HG03432 (cell line): ENCODE measurements at regions not wholly inside any gene's neighbourhood (a gene's known extent, or its start where the extent isn't known, plus 50 kb on each side); places are given as distances from the start of the nearest gene placed in this dataset.
A peak's percentile ranks its signal among the peaks of the same experiment; 100 is the strongest.
"Not testable (repeated sequence)": the region's sequence is repeated elsewhere in the genome, so short reads cannot be mapped to it uniquely, and the experiment has no call there.

ENCODE experiments used
- ATAC-seq: cut with Tn5 transposase; IDR thresholded peaks from one replicate; pipeline ENCODE4 v1.9.1; 2021; ENCODE audit warnings: mild to moderate bottlenecking, moderate library complexity; ENCODE audit not compliant: unreplicated experiment

- ATAC-seq = peak; percentile 90
These were observed 123.4 kb upstream of the MB21D2 start for GRCh38 chr3:193040836-193041672.

GRCh38 chr3:193046371-193046770 is 128.7 kb upstream of the MB21D2 start:
- ATAC-seq = no peak

GRCh38 chr3:193047461-193047860 is 129.8 kb upstream of the MB21D2 start:
- ATAC-seq = not testable (repeated sequence)

- no peak for ATAC-seq
These were observed 130.5 kb upstream of the MB21D2 start for GRCh38 chr3:193048127-193048526.

GRCh38 chr3:193049935-193050334 is 132.3 kb upstream of the MB21D2 start:
- ATAC-seq = no peak

- no peak for ATAC-seq
These were observed 133.7 kb upstream of the MB21D2 start for GRCh38 chr3:193051314-193051713.

- no peak for ATAC-seq
These were observed 134.8 kb upstream of the MB21D2 start for GRCh38 chr3:193052354-193053045.

GRCh38 chr3:193053046-193053435 is 135.4 kb upstream of the MB21D2 start:
- no peak for ATAC-seq

GRCh38 chr3:193055352-193055751 is 137.7 kb upstream of the MB21D2 start:
- ATAC-seq = no peak

- ATAC-seq = no peak
These were observed 140.0 kb upstream of the MB21D2 start for GRCh38 chr3:193057616-193058015.

- ATAC-seq = no peak
These were observed 143.3 kb upstream of the MB21D2 start for GRCh38 chr3:193060748-193061546.

- ATAC-seq = no peak
These were observed 150.7 kb upstream of the MB21D2 start for GRCh38 chr3:193068365-193068764.

GRCh38 chr3:193069732-193070131 is 152.1 kb upstream of the MB21D2 start:
- ATAC-seq = not testable (repeated sequence)

GRCh38 chr3:193078996-193079753 is 161.5 kb upstream of the MB21D2 start:
- no peak for ATAC-seq

GRCh38 chr3:193080821-193081365 is 160.1 kb upstream of the PLAAT1 start:
- no peak for ATAC-seq

- ATAC-seq = no peak
These were observed 155.4 kb upstream of the PLAAT1 start for GRCh38 chr3:193085655-193086054.

GRCh38 chr3:193086681-193087080 is 154.3 kb upstream of the PLAAT1 start:
- no peak for ATAC-seq

- ATAC-seq = no peak
These were observed 153.7 kb upstream of the PLAAT1 start for GRCh38 chr3:193087336-193087735.

- no peak for ATAC-seq
These were observed 145.7 kb upstream of the PLAAT1 start for GRCh38 chr3:193095366-193095765.

GRCh38 chr3:193096076-193096475 is 144.9 kb upstream of the PLAAT1 start:
- no peak for ATAC-seq
